ENCODE measurements at regions not wholly inside any gene's neighbourhood (a gene's known extent, or its start where the extent isn't known, plus 50 kb on each side); places are given as distances from the start of the nearest gene placed in this dataset.

- DNase-seq: no peak
These were observed 53.0 kb upstream of the RAB18 start for GRCh38 chr10:27451054-27451453.

DNA sequence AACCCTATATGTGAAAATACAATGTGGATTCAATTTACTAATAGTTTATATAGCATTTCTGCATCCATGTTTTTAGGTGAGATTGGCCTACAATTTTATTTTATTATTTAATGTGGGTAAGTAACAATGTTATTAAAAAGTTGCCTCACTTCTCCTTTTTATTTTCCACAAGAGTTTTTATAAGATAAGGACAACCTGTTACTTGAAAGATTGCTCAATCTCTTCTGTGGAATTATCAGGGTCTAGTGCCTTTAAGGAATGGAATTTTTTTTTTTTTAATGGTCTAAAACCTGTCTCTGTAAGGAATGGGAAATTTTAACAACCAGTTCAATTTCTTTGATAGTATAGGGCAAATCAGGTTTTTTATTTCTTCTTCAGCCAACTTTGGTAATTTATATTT lies 53.9 kb upstream of the RAB18 start:
- DNase-seq: no peak

DNA sequence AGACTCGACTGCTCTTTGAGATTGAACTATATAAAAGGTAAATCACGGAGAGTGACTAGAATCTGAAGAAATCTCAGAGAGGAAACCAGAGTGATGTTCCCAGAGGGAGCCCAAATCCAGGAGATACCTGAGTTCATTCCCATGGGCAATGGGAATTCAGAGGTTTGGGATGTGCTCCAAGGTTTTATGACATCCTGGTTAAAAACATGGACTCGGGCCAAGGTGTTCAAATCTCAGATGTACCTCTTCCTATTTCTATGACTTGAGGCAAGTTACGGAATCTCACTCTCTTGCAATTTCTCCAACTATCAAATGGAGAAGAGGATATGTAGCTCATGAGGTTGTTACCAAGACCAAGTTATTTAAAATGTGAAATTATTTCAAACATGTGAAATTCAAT lies 54.5 kb upstream of the RAB18 start:
- no peak for DNase-seq

DNA sequence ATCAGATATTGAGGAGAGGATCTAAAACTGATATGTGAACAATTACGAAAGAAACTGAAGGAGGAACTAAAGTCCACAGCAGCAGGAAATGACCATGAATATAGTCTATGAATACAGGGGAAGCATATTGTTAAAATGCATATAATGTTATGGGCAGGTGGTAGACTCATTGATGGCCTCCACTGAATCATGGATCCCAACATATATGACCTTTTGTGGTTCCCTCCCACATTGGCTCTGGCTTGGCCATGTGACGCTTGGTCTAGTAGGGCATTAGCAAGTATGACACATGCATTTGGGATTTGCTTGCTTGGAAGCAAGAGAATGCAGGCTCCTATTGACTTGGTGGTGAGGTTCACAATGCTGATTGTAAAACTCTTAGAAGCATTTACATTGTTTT lies 55.2 kb upstream of the RAB18 start:
- DNase-seq: no peak

DNA sequence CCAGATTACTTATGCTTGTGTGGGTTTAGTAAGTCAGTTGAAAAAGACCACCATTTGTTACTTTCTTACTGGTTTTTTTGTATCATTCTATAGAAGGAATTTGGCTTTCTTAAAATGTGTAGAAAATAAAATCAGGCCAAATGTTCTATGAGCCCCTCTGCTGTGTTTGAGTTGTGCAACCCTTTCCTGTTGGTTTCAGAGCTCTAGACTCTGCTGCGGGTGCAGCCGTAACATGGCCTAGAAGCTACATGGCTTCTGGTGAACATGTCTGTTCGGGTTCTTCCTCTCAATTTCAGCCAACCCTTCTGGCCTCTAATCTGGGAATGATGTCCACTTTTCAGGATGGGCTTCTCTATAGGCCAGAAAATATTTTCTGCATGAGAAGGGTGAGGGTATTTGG lies 56.6 kb upstream of the RAB18 start:
- DNase-seq: no peak

DNA sequence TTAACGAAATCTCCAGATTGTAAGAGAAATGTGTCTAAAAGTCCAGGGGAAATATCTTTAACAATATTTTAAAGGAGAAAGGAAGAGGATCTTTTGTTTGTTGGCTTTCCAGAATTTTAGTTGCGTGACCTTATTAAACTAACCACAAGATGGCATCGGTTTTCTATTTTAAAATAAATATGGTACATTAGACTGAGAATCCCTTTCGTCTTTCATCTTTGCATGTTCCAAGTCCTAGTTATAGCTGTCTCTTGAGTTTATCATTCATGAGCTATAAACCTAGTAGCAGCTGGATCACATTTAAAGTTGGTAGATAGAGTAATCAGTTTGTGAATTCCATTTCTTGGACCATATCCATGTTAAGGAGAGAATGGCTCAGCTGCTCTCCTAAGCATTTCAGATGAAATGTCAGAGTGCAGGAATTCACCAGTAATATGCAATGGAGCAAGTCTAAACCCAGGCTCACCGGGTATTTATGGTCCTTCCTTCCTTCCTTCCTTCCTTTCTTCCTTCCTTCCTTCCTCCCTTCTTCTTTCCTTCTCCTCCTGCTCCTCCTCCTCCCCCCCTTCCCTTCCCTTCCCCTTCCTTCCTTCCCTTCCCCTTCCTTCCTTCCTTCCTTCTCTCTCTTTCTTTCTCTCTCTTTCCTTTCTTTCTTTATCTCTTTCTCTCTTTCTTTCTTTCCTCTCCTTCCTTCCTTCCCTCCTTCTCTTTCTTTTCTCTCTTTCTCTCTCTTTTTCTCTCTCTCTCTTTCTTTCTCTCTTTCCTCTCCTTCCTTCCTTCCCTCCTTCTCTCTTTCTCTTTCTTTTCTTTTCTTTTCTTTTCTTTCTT lies 57.8 kb upstream of the RAB18 start:
- no peak for DNase-seq

- DNase-seq: no peak
These were observed 59.0 kb upstream of the RAB18 start for GRCh38 chr10:27445070-27445469.

- no peak for DNase-seq
These were observed 63.6 kb upstream of the RAB18 start for GRCh38 chr10:27440478-27440877.

DNA sequence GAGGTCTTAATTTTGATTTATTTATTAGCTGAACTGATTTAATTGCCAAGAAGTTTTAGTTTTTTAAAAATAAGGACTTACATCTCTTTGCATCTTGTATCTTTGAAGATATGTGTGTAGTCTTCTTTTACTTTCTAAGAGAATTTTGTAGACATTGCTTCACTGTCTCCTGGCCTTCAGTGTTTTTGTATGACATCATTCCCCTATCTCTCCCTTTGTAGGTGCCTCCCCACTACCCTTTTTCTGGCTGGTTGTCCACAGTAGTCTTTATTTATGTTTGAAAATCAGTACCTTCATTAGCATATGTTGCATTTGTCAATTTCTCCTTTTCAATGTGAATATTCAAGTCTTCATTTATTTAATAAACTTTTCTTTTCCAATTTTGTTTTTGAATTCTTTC lies 64.1 kb upstream of the RAB18 start:
- no peak for DNase-seq

DNA sequence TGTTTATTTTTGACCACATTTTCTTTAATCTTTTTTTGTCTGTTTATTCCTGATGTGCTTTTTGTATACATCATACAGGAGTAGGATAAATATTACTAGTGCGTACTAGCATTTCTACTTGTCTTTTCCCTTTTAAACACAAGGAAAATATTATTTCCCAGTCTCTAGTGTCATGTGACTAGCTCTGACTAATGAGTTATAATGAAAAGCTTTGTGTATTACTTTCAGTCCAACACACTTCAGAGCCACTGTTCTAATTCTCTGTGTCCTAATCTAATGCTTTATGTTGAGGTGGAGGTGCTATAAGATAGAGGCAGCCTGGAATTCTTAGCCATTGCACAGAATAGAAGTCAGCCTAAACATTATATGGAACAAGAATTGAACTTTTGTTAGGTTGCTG lies 65.0 kb upstream of the RAB18 start:
- DNase-seq: no peak

- DNase-seq: no peak
These were observed 66.3 kb upstream of the RAB18 start for GRCh38 chr10:27437775-27438174.

- DNase-seq: no peak
These were observed 67.4 kb upstream of the RAB18 start for GRCh38 chr10:27436710-27437109.

DNA sequence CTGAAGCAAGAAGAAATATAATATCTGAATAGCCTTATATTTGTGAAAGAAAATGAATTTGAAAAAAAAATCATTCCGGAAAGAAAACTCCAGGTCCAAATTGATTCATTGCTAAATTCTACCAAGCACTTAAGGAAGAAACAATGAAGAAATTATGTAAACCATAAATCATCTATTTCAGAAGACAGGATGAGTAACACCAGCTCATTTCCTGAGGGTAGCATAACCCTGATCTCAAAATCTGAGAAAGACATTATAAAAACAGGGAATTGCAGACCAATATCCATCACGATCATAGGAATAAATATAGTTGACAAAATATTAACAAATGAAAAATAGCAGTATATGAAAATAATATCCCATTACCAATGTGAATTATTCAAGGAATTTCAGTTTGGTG lies 70.1 kb upstream of the RAB18 start:
- DNase-seq: no peak

DNA sequence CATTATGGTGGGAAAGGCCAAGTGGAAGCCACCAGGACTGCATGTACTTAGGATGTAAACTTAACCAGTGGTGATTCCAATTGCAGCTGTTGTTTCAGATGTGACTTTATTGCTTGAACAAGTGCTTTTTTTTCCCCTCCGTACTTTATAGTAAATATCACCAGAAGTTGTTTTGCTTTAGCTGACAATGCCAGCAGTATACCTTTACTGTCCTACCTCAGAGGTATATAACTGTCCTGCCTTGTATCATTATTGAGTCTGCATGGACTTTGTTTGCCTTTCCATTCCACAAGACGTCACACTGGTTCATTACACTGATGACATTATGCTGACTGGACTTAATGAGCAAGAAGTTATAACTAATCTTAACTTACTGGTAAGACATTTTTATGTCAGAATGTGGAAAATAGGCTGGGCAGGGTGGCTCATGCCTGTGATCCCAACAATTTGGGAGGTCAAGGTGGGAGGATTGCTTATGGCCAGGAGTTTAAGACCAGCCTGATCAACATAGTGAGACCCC lies 77.1 kb upstream of the RAB18 start:
- no peak for DNase-seq

GRCh38 chr10:27413831-27414348 lies 90.2 kb upstream of the RAB18 start:
- DNase-seq: no peak

DNA sequence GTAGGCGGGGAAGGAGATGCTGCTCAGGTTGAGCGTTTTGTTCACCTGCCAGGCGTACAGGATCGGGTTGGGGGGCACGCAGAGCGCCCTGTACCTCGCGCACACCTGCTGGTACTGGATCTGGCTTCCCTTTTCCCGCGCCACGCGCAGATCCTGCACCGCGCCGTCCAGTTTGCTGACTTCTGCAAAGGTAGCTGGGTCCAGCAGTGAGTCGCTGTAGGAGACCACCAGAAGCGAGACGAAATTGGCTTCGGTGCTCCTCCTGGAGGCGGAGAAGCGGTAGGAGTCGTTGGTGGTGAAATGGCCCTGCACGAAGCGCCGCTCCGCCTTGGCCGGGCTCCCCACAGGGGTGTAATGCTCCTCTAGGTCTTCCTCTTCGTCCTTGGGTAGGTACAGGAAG lies 90.7 kb upstream of the RAB18 start:
- DNase-seq: no peak

- DNase-seq: no peak
These were observed 94.0 kb upstream of the RAB18 start for GRCh38 chr10:27410153-27410552.

DNA sequence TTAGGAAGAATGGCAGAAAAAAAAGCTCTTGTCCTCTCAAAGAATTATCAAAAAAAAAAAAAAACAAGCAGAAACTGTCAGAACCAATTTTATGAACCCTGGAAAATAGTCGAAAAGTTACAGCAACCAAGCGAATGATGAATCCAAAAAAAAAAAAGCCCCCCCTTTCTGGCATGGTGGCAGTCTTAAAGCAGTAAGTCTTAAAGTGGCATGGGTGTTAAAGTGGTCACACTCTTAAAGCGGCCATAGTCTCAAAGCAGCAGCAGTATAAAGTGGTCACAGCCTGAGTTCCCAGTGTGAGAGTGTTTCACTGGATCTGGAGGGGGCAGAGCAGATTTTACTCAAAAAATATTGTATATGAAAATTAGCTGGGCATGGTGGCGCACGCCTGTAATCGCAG lies 96.8 kb upstream of the RAB18 start:
- no peak for DNase-seq

- DNase-seq: no peak
These were observed 104.2 kb upstream of the RAB18 start for GRCh38 chr10:27399871-27400270.

DNA sequence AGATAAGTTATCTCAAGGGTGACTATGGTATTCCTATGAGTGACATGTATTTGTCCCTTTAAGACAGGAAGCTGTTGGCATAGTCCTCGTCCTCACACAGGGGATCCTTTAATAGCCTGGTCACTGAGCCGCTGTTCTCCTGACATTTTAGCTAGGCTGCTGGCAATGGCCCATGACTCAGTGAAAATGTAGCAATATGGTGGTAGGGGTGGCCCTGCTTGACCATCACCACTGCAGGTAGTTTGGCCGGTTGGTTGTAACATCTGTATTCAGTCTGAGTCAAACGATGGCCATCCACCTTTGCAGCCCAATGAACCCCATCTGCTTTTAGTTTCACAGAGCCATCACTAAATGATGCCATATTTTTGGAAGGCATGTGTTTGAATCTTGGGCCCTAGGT lies 110.1 kb upstream of the RAB18 start:
- no peak for DNase-seq

DNA sequence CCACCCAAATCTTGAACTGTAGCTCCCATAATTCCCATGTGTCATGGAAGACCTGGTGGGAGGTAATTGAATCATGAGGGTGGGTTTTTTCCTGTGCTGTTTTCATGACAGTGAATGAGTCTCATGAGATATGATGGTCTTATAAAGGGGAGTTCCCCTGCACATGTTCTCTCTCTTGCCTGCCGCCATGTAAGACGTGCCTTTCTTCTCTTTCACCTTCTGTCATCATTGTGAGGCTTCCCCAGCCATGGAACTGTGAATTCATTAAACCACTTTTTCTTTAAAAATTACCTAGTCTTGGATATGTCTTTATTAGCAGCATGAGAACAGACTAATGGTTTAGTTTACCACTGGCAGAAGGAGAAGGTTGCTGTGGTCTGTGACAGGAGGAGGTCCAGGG lies 111.5 kb upstream of the RAB18 start:
- DNase-seq: no peak

- DNase-seq: no peak
These were observed 112.2 kb upstream of the RAB18 start for GRCh38 chr10:27391916-27392315.

GRCh38 chr10:27391325-27391724 lies 112.8 kb upstream of the RAB18 start:
- DNase-seq: no peak

GRCh38 chr10:27390681-27391080 lies 113.4 kb upstream of the RAB18 start:
- no peak for DNase-seq

Data from stimulated activated CD4-positive, alpha-beta T cell treated with anti-CD3 and anti-CD28 coated beads, Interleukin-4, amount 100 ng/mL, for 4 hours (primary cell).